DND-41 (cell line): ENCODE measurements at regions not wholly inside any gene's neighbourhood (a gene's known extent, or its start where the extent isn't known, plus 50 kb on each side); places are given as distances from the start of the nearest gene placed in this dataset.

Source experiments
- ATAC-seq: fragments of 200-7000 bp; cut with Tn5 transposase; 3 replicates; pipeline ENCODE4 v1.9.1; 2021; ENCODE audit warnings: low read depth; ENCODE audit not compliant: insufficient read depth
- DNase-seq: peaks from one replicate; pipeline ENCODE4 v3.0.0-alpha.2; 2020
- H2AFZ ChIP-seq: 2 replicates; pipeline ENCODE4 v1.6.0; 2012; ENCODE audit warnings: low read depth, low read length
- H3K27ac ChIP-seq: 2 replicates; pipeline ENCODE4 v1.5.1; 2012; ENCODE audit warnings: low read length, inconsistent platforms
- H3K27me3 ChIP-seq: fragments of 200-600 bp; sonication (generic); 2 replicates; pipeline ENCODE4 v1.6.0; 2012; ENCODE audit warnings: low read length, mild to moderate bottlenecking, inconsistent platforms; ENCODE audit not compliant: insufficient read depth, poor library complexity
- H3K36me3 ChIP-seq: 2 replicates; pipeline ENCODE4 v1.5.1; 2012; ENCODE audit warnings: low read length, inconsistent platforms; ENCODE audit not compliant: insufficient read depth
- H3K4me1 ChIP-seq: 2 replicates; pipeline ENCODE4 v1.5.1; 2012; ENCODE audit warnings: mild to moderate bottlenecking, low read length; ENCODE audit not compliant: insufficient read depth
- H3K4me2 ChIP-seq: 2 replicates; pipeline ENCODE4 v1.6.0; 2012; ENCODE audit warnings: mild to moderate bottlenecking, moderate library complexity, low read length, inconsistent platforms; ENCODE audit not compliant: insufficient read depth
- H3K4me3 ChIP-seq, 2 experiments: fragments of 200-600 bp in 1 of 2; shearing (Covaris generic) in 1 of 2; 2 replicates each; pipeline ENCODE4 v1.5.1; 2012 to 2016; ENCODE audit warnings: inconsistent platforms in 2 of 2, low read length in 2 of 2, mild to moderate bottlenecking in 2 of 2, low read depth in 1 of 2, moderate library complexity in 1 of 2
- H3K79me2 ChIP-seq: 2 replicates; pipeline ENCODE4 v1.6.0; 2012; ENCODE audit warnings: low read length, inconsistent platforms; ENCODE audit not compliant: insufficient read depth
- H3K9ac ChIP-seq: 2 replicates; pipeline ENCODE4 v1.6.0; 2012; ENCODE audit warnings: low read depth, mild to moderate bottlenecking, inconsistent platforms, low read length, moderate library complexity
- H3K9me3 ChIP-seq: 2 replicates; pipeline ENCODE4 v1.5.1; 2012; ENCODE audit warnings: low read length, moderate library complexity, mild to moderate bottlenecking, inconsistent platforms; ENCODE audit not compliant: insufficient read depth, severe bottlenecking
- H4K20me1 ChIP-seq: 2 replicates; pipeline ENCODE4 v1.6.0; 2012; ENCODE audit warnings: low read length; ENCODE audit not compliant: insufficient read depth
- CTCF ChIP-seq: IDR thresholded peaks from 2 replicates; pipeline ENCODE4 v1.5.1; 2012; ENCODE audit warnings: borderline replicate concordance, low read length, moderate library complexity, mild to moderate bottlenecking; ENCODE audit not compliant: poor library complexity, severe bottlenecking; ENCODE audit errors: extremely low read depth
- EZH2 ChIP-seq: IDR thresholded peaks from 3 replicates; pipeline ENCODE4 v1.6.1; 2012; ENCODE audit warnings: borderline replicate concordance, low read depth, mild to moderate bottlenecking, moderate library complexity, low read length, inconsistent platforms; ENCODE audit not compliant: severe bottlenecking

- no peak for ATAC-seq
- no peak overlapping the region for H2AFZ ChIP-seq
- DNase-seq = no peak
- no peak overlapping the region for H3K4me2 ChIP-seq
- TF ChIP-seq CTCF (no peak), EZH2 (no peak)
- H3K4me3 ChIP-seq = no peak overlapping the region
- no peaks in the 10 kb centered on the region for H3K36me3 ChIP-seq
- H3K27ac ChIP-seq = no peak overlapping the region
- no peaks in the 10 kb centered on the region for H3K4me1 ChIP-seq
- no peaks in the 10 kb centered on the region for H4K20me1 ChIP-seq
- no peak overlapping the region for H3K9ac ChIP-seq
- no peaks in the 10 kb centered on the region for H3K27me3 ChIP-seq
- H3K9me3 ChIP-seq = no peaks in the 10 kb centered on the region
- H3K79me2 ChIP-seq = no peaks in the 10 kb centered on the region
Measured at GRCh38 chr1:114037962-114038816, 58.9 kb downstream of the OLFML3 start.
